ENCODE measurements at regions not wholly inside any gene's neighbourhood (a gene's known extent, or its start where the extent isn't known, plus 50 kb on each side); places are given as distances from the start of the nearest gene placed in this dataset.

- no peak for TF ChIP-seq CTCF (conservative IDR thresholded peaks at IDR 0.05)
- no peak for TF ChIP-seq EZH2 (IDR thresholded peaks at IDR 0.05; ENCODE audit: low read depth)
These were observed 56.2 kb upstream of the PTGR2 start for GRCh38 chr14:73795466-73795865.

Data from PC-9 (cell line).